GM19452 (cell line): ENCODE measurements at regions not wholly inside any gene's neighbourhood (a gene's known extent, or its start where the extent isn't known, plus 50 kb on each side); places are given as distances from the start of the nearest gene placed in this dataset.
"Not testable (repeated sequence)": the region's sequence is repeated elsewhere in the genome, so short reads cannot be mapped to it uniquely, and the experiment has no call there.

Experiments used
- ATAC-seq: cut with Tn5 transposase; IDR thresholded peaks from one replicate; pipeline ENCODE4 v1.9.1; 2021; ENCODE audit not compliant: unreplicated experiment

GRCh38 chr9:107805201-107805600 is 315.6 kb upstream of the KLF4 start:
- ATAC-seq = no peak

- ATAC-seq = no peak
These were observed 304.7 kb upstream of the KLF4 start for GRCh38 chr9:107794259-107794658.

- no peak for ATAC-seq
These were observed 304.0 kb upstream of the KLF4 start for GRCh38 chr9:107793541-107793940.

GRCh38 chr9:107792596-107792995 is 303.0 kb upstream of the KLF4 start:
- no peak for ATAC-seq

- no peak for ATAC-seq
These were observed 302.4 kb upstream of the KLF4 start for GRCh38 chr9:107792006-107792405.

GRCh38 chr9:107789001-107789700 is 299.6 kb upstream of the KLF4 start:
- no peak for ATAC-seq

GRCh38 chr9:107786561-107786960 is 297.0 kb upstream of the KLF4 start:
- ATAC-seq = no peak

GRCh38 chr9:107784235-107784958 is 294.8 kb upstream of the KLF4 start:
- ATAC-seq = no peak

- no peak for ATAC-seq
These were observed 293.2 kb upstream of the KLF4 start for GRCh38 chr9:107782789-107783188.

- no peak for ATAC-seq
These were observed 292.8 kb upstream of the KLF4 start for GRCh38 chr9:107782381-107782780.

GRCh38 chr9:107780960-107781359 is 291.4 kb upstream of the KLF4 start:
- ATAC-seq = no peak

GRCh38 chr9:107779731-107780130 is 290.2 kb upstream of the KLF4 start:
- no peak for ATAC-seq

- ATAC-seq = no peak
These were observed 289.1 kb upstream of the KLF4 start for GRCh38 chr9:107778661-107779060.

- ATAC-seq = not testable (repeated sequence)
These were observed 284.5 kb upstream of the KLF4 start for GRCh38 chr9:107774099-107774498.

- ATAC-seq = no peak
These were observed 283.4 kb upstream of the KLF4 start for GRCh38 chr9:107772988-107773387.

GRCh38 chr9:107770716-107771115 is 281.1 kb upstream of the KLF4 start:
- no peak for ATAC-seq

- ATAC-seq = no peak
These were observed 278.7 kb upstream of the KLF4 start for GRCh38 chr9:107768224-107768623.

GRCh38 chr9:107767711-107768110 is 278.1 kb upstream of the KLF4 start:
- ATAC-seq = no peak

- not testable (repeated sequence) for ATAC-seq
These were observed 273.9 kb upstream of the KLF4 start for GRCh38 chr9:107763469-107763868.

- no peak for ATAC-seq
These were observed 271.7 kb upstream of the KLF4 start for GRCh38 chr9:107761307-107761706.

- no peak for ATAC-seq
These were observed 271.1 kb upstream of the KLF4 start for GRCh38 chr9:107760469-107761242.

- no peak for ATAC-seq
These were observed 270.2 kb upstream of the KLF4 start for GRCh38 chr9:107759823-107760166.
